IPS-20b (cell line): ENCODE measurements at regions not wholly inside any gene's neighbourhood (a gene's known extent, or its start where the extent isn't known, plus 50 kb on each side); places are given as distances from the start of the nearest gene placed in this dataset.

Experiments used
- H3K27ac ChIP-seq: one replicate; pipeline ENCODE4 v1.5.1; 2013; ENCODE audit warnings: low read length
- H3K27me3 ChIP-seq: 2 replicates; pipeline ENCODE4 v1.6.1; 2013; ENCODE audit warnings: mild to moderate bottlenecking, low read length, inconsistent platforms; ENCODE audit not compliant: insufficient read depth
- H3K36me3 ChIP-seq: 2 replicates; pipeline ENCODE4 v1.6.1; 2013; ENCODE audit warnings: low read depth, mild to moderate bottlenecking, inconsistent platforms, low read length, moderate library complexity; ENCODE audit not compliant: insufficient read depth
- H3K4me1 ChIP-seq: 2 replicates; pipeline ENCODE4 v1.6.1; 2013; ENCODE audit warnings: mild to moderate bottlenecking, control low read depth, inconsistent platforms, low read length, moderate library complexity; ENCODE audit not compliant: insufficient read depth
- H3K4me3 ChIP-seq: 2 replicates; pipeline ENCODE4 v1.5.1; 2013; ENCODE audit warnings: mild to moderate bottlenecking, low read length, inconsistent platforms
- H3K9ac ChIP-seq: 2 replicates; pipeline ENCODE4 v1.6.1; 2013; ENCODE audit warnings: low read depth, mild to moderate bottlenecking, inconsistent platforms, low read length, moderate library complexity
- H3K9me3 ChIP-seq: 2 replicates; pipeline ENCODE4 v1.6.1; 2013; ENCODE audit warnings: mild to moderate bottlenecking, low read depth, low read length, inconsistent platforms; ENCODE audit not compliant: insufficient read depth

- peak overlapping the region; percentile 10; the same call in 1 of the 2 replicates for H3K4me3 ChIP-seq
- no peaks in the 10 kb centered on the region for H3K27me3 ChIP-seq
- H3K9me3 ChIP-seq = no peaks in the 10 kb centered on the region
- H3K27ac ChIP-seq = no peak overlapping the region
- peaks cover 38% of the 10 kb centered on the region for H3K4me1 ChIP-seq
- peak overlapping the region; percentile 23; the same call in 1 of the 2 replicates for H3K9ac ChIP-seq
- H3K36me3 ChIP-seq = no peaks in the 10 kb centered on the region
These were observed 74.5 kb upstream of the LARS2 start for GRCh38 chr3:45313743-45314403.

GRCh38 chr3:45317710-45318109 lies 70.7 kb upstream of the LARS2 start:
- H3K9me3 ChIP-seq = no peaks in the 10 kb centered on the region
- no peaks in the 10 kb centered on the region for H3K36me3 ChIP-seq
- H3K27me3 ChIP-seq = no peaks in the 10 kb centered on the region
- H3K4me3 ChIP-seq = no peak overlapping the region
- peaks cover 22% of the 10 kb centered on the region for H3K4me1 ChIP-seq
- H3K9ac ChIP-seq = no peak overlapping the region
- no peak overlapping the region for H3K27ac ChIP-seq

GRCh38 chr3:45318689-45319088 lies 69.7 kb upstream of the LARS2 start:
- H3K4me1 ChIP-seq = peaks cover 15% of the 10 kb centered on the region
- no peak overlapping the region for H3K27ac ChIP-seq
- H3K4me3 ChIP-seq = peak overlapping the region; percentile 21; the same call in 1 of the 2 replicates
- no peaks in the 10 kb centered on the region for H3K36me3 ChIP-seq
- peak overlapping the region; percentile 49; the same call in 1 of the 2 replicates for H3K9ac ChIP-seq
- no peaks in the 10 kb centered on the region for H3K27me3 ChIP-seq
- H3K9me3 ChIP-seq = no peaks in the 10 kb centered on the region

GRCh38 chr3:45319231-45319995 lies 69.0 kb upstream of the LARS2 start:
- Histone ChIP-seq H3K36me3 (no peaks in the 10 kb centered on the region), H3K9me3 (no peaks in the 10 kb centered on the region), H3K27me3 (no peaks in the 10 kb centered on the region), H3K27ac (peak overlapping the region; percentile 72), H3K4me1 (peaks cover 8% of the 10 kb centered on the region; the same call in 1 of the 2 replicates), H3K9ac (peak overlapping the region; percentile 49; the same call in 1 of the 2 replicates), H3K4me3 (peak overlapping the region; percentile 21; the same call in 1 of the 2 replicates)

GRCh38 chr3:45319996-45320305 lies 68.4 kb upstream of the LARS2 start:
- Histone ChIP-seq H3K9ac (no peak overlapping the region), H3K4me3 (no peak overlapping the region), H3K9me3 (no peaks in the 10 kb centered on the region), H3K4me1 (peaks cover 8% of the 10 kb centered on the region; the same call in 1 of the 2 replicates), H3K27me3 (no peaks in the 10 kb centered on the region), H3K27ac (no peak overlapping the region), H3K36me3 (no peaks in the 10 kb centered on the region)

- peaks cover 8% of the 10 kb centered on the region; the same call in 1 of the 2 replicates for H3K4me1 ChIP-seq
- H3K36me3 ChIP-seq = no peaks in the 10 kb centered on the region
- H3K27ac ChIP-seq = no peak overlapping the region
- H3K9ac ChIP-seq = no peak overlapping the region
- no peaks in the 10 kb centered on the region for H3K9me3 ChIP-seq
- H3K27me3 ChIP-seq = no peaks in the 10 kb centered on the region
- no peak overlapping the region for H3K4me3 ChIP-seq
These were observed 67.4 kb upstream of the LARS2 start for GRCh38 chr3:45320986-45321385.

- Histone ChIP-seq H3K27me3 (no peaks in the 10 kb centered on the region), H3K9ac (no peak overlapping the region), H3K9me3 (no peaks in the 10 kb centered on the region), H3K36me3 (no peaks in the 10 kb centered on the region), H3K27ac (no peak overlapping the region), H3K4me3 (no peak overlapping the region), H3K4me1 (peaks cover 8% of the 10 kb centered on the region; the same call in 1 of the 2 replicates)
These were observed 66.6 kb upstream of the LARS2 start for GRCh38 chr3:45321607-45322391.

GRCh38 chr3:45322616-45323015 lies 65.8 kb upstream of the LARS2 start:
- no peaks in the 10 kb centered on the region for H3K36me3 ChIP-seq
- no peaks in the 10 kb centered on the region for H3K27me3 ChIP-seq
- H3K4me3 ChIP-seq = no peak overlapping the region
- no peak overlapping the region for H3K27ac ChIP-seq
- no peaks in the 10 kb centered on the region for H3K9me3 ChIP-seq
- H3K9ac ChIP-seq = no peak overlapping the region
- peaks cover 8% of the 10 kb centered on the region; the same call in 1 of the 2 replicates for H3K4me1 ChIP-seq

GRCh38 chr3:45325676-45326075 lies 62.7 kb upstream of the LARS2 start:
- no peak overlapping the region for H3K4me3 ChIP-seq
- no peak overlapping the region for H3K9ac ChIP-seq
- no peaks in the 10 kb centered on the region; the same call in 1 of the 2 replicates for H3K4me1 ChIP-seq
- H3K9me3 ChIP-seq = no peaks in the 10 kb centered on the region
- H3K27ac ChIP-seq = no peak overlapping the region
- H3K27me3 ChIP-seq = no peaks in the 10 kb centered on the region
- H3K36me3 ChIP-seq = no peaks in the 10 kb centered on the region

- no peak overlapping the region for H3K27ac ChIP-seq
- H3K4me1 ChIP-seq = no peaks in the 10 kb centered on the region
- no peak overlapping the region for H3K4me3 ChIP-seq
- H3K9me3 ChIP-seq = no peaks in the 10 kb centered on the region
- no peak overlapping the region for H3K9ac ChIP-seq
- no peaks in the 10 kb centered on the region for H3K27me3 ChIP-seq
- H3K36me3 ChIP-seq = no peaks in the 10 kb centered on the region
These were observed 58.5 kb upstream of the LARS2 start for GRCh38 chr3:45329761-45330305.

GRCh38 chr3:45330510-45331295 lies 57.7 kb upstream of the LARS2 start:
- Histone ChIP-seq H3K4me3 (no peak overlapping the region), H3K27ac (no peak overlapping the region), H3K9me3 (no peaks in the 10 kb centered on the region), H3K36me3 (no peaks in the 10 kb centered on the region), H3K27me3 (no peaks in the 10 kb centered on the region), H3K9ac (no peak overlapping the region), H3K4me1 (no peaks in the 10 kb centered on the region)
